ENCODE measurements at regions not wholly inside any gene's neighbourhood (a gene's known extent, or its start where the extent isn't known, plus 50 kb on each side); places are given as distances from the start of the nearest gene placed in this dataset.

- no peak for DNase-seq
Observed at GRCh38 chr1:23639460-23640095, 52.0 kb upstream of the RPL11 start.

GRCh38 chr1:23638786-23639241 lies 52.8 kb upstream of the RPL11 start:
- DNase-seq, result no peak

GRCh38 chr1:23638188-23638619 lies 53.4 kb upstream of the RPL11 start:
- DNase-seq, result no peak

GRCh38 chr1:23636009-23636408 lies 55.6 kb upstream of the RPL11 start:
- DNase-seq, result no peak

- peak; percentile 24 for DNase-seq
Observed at GRCh38 chr1:23634840-23635651, 56.6 kb upstream of the RPL11 start.

GRCh38 chr1:23634518-23634839 lies 57.1 kb upstream of the RPL11 start:
- no peak for DNase-seq

GRCh38 chr1:23632479-23633160 lies 59.0 kb upstream of the RPL11 start:
- no peak for DNase-seq

- no peak for DNase-seq
Observed at GRCh38 chr1:23629708-23630290, 61.8 kb upstream of the RPL11 start.

- no peak for DNase-seq
Observed at GRCh38 chr1:23628951-23629387, 62.6 kb upstream of the RPL11 start.

- no peak for DNase-seq
Observed at GRCh38 chr1:23627069-23627735, 64.4 kb upstream of the RPL11 start.

- DNase-seq, result no peak
Observed at GRCh38 chr1:23625929-23626535, 65.6 kb upstream of the RPL11 start.

GRCh38 chr1:23625459-23625858 lies 66.1 kb upstream of the RPL11 start:
- DNase-seq, result no peak

GRCh38 chr1:23624440-23624839 lies 65.1 kb upstream of the ID3 start:
- DNase-seq, result no peak

- DNase-seq, result no peak
Observed at GRCh38 chr1:23622284-23622683, 63.0 kb upstream of the ID3 start.

GRCh38 chr1:23620605-23621004 lies 61.3 kb upstream of the ID3 start:
- no peak for DNase-seq

- peak; percentile 88 for DNase-seq
Observed at GRCh38 chr1:23619299-23620188, 60.2 kb upstream of the ID3 start.

- DNase-seq, result no peak
Observed at GRCh38 chr1:23618586-23619083, 59.3 kb upstream of the ID3 start.

- DNase-seq, result no peak
Observed at GRCh38 chr1:23617084-23617521, 57.8 kb upstream of the ID3 start.

- no peak for DNase-seq
Observed at GRCh38 chr1:23616292-23616824, 57.1 kb upstream of the ID3 start.

- no peak for DNase-seq
Observed at GRCh38 chr1:23615852-23616251, 56.6 kb upstream of the ID3 start.

- no peak for DNase-seq
Observed at GRCh38 chr1:23615423-23615822, 56.1 kb upstream of the ID3 start.
